ENCODE measurements at regions not wholly inside any gene's neighbourhood (a gene's known extent, or its start where the extent isn't known, plus 50 kb on each side); places are given as distances from the start of the nearest gene placed in this dataset.

- no peaks in the 10 kb centered on the region for H3K36me3 Mint-ChIP-seq
- no peak for DNase-seq
- intact Hi-C loops (cut with micrococcal nuclease): no loop called here
- no peaks in the 10 kb centered on the region for H3K36me3 ChIP-seq (ENCODE audit: control insufficient read depth, insufficient read depth, low read length)
- H3K27me3 ChIP-seq (ENCODE audit: control insufficient read depth, insufficient read depth, low read length): no peaks in the 10 kb centered on the region
- no peaks in the 10 kb centered on the region for H3K9me3 ChIP-seq (ENCODE audit: control insufficient read depth, insufficient read depth, low read length)
- no peak overlapping the region for H3K4me3 ChIP-seq (ENCODE audit: low read length)
- no peaks in the 10 kb centered on the region for H3K27me3 Mint-ChIP-seq (ENCODE audit: low read depth in 2 of 2)
- TF ChIP-seq CTCF (IDR thresholded peaks at IDR 0.05): no peak
- H3K4me3 Mint-ChIP-seq: no peak overlapping the region
- H3K27ac Mint-ChIP-seq: no peak overlapping the region
- 95% methylated on average over 6 of the region's 8 CpGs for WGBS (ENCODE audit: insufficient coverage)
- H3K4me1 ChIP-seq (ENCODE audit: control insufficient read depth, insufficient read depth, low read length): no peaks in the 10 kb centered on the region
- H3K27ac ChIP-seq (ENCODE audit: low read length): no peak overlapping the region
- no peaks in the 10 kb centered on the region for H3K4me1 Mint-ChIP-seq
- ATAC-seq: no peak
- no peaks in the 10 kb centered on the region for H3K9me3 Mint-ChIP-seq
Observed at GRCh38 chr7:69367780-69368179, 230.5 kb upstream of the AUTS2 start.

- no peak for ATAC-seq
Observed at GRCh38 chr7:69373171-69374043, 224.9 kb upstream of the AUTS2 start.

GRCh38 chr7:69374044-69374425 is 224.2 kb upstream of the AUTS2 start:
- intact Hi-C loops (cut with micrococcal nuclease): no loop called here
- Histone ChIP-seq H3K4me1 (ENCODE audit: control insufficient read depth, insufficient read depth, low read length) (no peaks in the 10 kb centered on the region), H3K27ac (ENCODE audit: low read length) (no peak overlapping the region), H3K4me3 (ENCODE audit: low read length) (no peak overlapping the region), H3K27me3 (ENCODE audit: control insufficient read depth, insufficient read depth, low read length) (no peaks in the 10 kb centered on the region), H3K36me3 (ENCODE audit: control insufficient read depth, insufficient read depth, low read length) (no peaks in the 10 kb centered on the region), H3K9me3 (ENCODE audit: control insufficient read depth, insufficient read depth, low read length) (no peaks in the 10 kb centered on the region)
- TF ChIP-seq CTCF (IDR thresholded peaks at IDR 0.05): no peak
- H3K36me3 Mint-ChIP-seq: no peaks in the 10 kb centered on the region
- H3K4me3 Mint-ChIP-seq: no peak overlapping the region
- peaks cover 3 to 6% of the 10 kb centered on the region in 2 donors for H3K27me3 Mint-ChIP-seq (ENCODE audit: low read depth in 2 of 2)
- WGBS (ENCODE audit: insufficient coverage): 90% methylated on average over 5 of the region's 5 CpGs
- ATAC-seq (no peak), DNase-seq (no peak)
- H3K27ac Mint-ChIP-seq: no peak overlapping the region
- H3K4me1 Mint-ChIP-seq: no peaks in the 10 kb centered on the region
- no peaks in the 10 kb centered on the region for H3K9me3 Mint-ChIP-seq

More at GRCh38 chr7:69373171-69374043, 224.9 kb upstream of the AUTS2 start:
- no peaks in the 10 kb centered on the region for H3K4me1 ChIP-seq (ENCODE audit: control insufficient read depth, insufficient read depth, low read length)
- Mint-ChIP-seq H3K36me3 (no peaks in the 10 kb centered on the region), H3K4me3 (no peak overlapping the region), H3K27me3 (ENCODE audit: low read depth in 2 of 2) (peaks cover 3 to 6% of the 10 kb centered on the region in 2 donors), H3K4me1 (no peaks in the 10 kb centered on the region), H3K27ac (no peak overlapping the region), H3K9me3 (no peaks in the 10 kb centered on the region)
- H3K36me3 ChIP-seq (ENCODE audit: control insufficient read depth, insufficient read depth, low read length): no peaks in the 10 kb centered on the region
- no peak for DNase-seq
- H3K27me3 ChIP-seq (ENCODE audit: control insufficient read depth, insufficient read depth, low read length): no peaks in the 10 kb centered on the region
- no peak overlapping the region for H3K4me3 ChIP-seq (ENCODE audit: low read length)
- H3K27ac ChIP-seq (ENCODE audit: low read length): no peak overlapping the region
- no peak for TF ChIP-seq CTCF (IDR thresholded peaks at IDR 0.05)
- H3K9me3 ChIP-seq (ENCODE audit: control insufficient read depth, insufficient read depth, low read length): no peaks in the 10 kb centered on the region
- WGBS (ENCODE audit: insufficient coverage): 56% methylated on average over 6 of the region's 6 CpGs
- intact Hi-C loops (cut with micrococcal nuclease): no loop called here

GRCh38 chr7:69377191-69377590 is 221.1 kb upstream of the AUTS2 start:
- H3K27me3 ChIP-seq (ENCODE audit: control insufficient read depth, insufficient read depth, low read length): no peaks in the 10 kb centered on the region
- no peak for DNase-seq
- H3K27me3 Mint-ChIP-seq (ENCODE audit: low read depth in 2 of 2): peaks cover 3 to 6% of the 10 kb centered on the region in 2 donors
- no peaks in the 10 kb centered on the region for H3K36me3 Mint-ChIP-seq
- no peaks in the 10 kb centered on the region for H3K4me1 Mint-ChIP-seq
- no peaks in the 10 kb centered on the region for H3K4me1 ChIP-seq (ENCODE audit: control insufficient read depth, insufficient read depth, low read length)
- H3K36me3 ChIP-seq (ENCODE audit: control insufficient read depth, insufficient read depth, low read length): no peaks in the 10 kb centered on the region
- no peak overlapping the region for H3K4me3 ChIP-seq (ENCODE audit: low read length)
- no peaks in the 10 kb centered on the region for H3K9me3 Mint-ChIP-seq
- TF ChIP-seq CTCF (IDR thresholded peaks at IDR 0.05): no peak
- no peaks in the 10 kb centered on the region for H3K9me3 ChIP-seq (ENCODE audit: control insufficient read depth, insufficient read depth, low read length)
- no peak overlapping the region for H3K27ac ChIP-seq (ENCODE audit: low read length)
- H3K4me3 Mint-ChIP-seq: no peak overlapping the region
- ATAC-seq: no peak
- no peak overlapping the region for H3K27ac Mint-ChIP-seq
- intact Hi-C loops (cut with micrococcal nuclease): no loop called here
- WGBS (ENCODE audit: insufficient coverage): 67% methylated on average over 5 of the region's 5 CpGs

All from natural killer cell (primary cell).